GM23338 (cell line): ENCODE measurements at regions not wholly inside any gene's neighbourhood (a gene's known extent, or its start where the extent isn't known, plus 50 kb on each side); places are given as distances from the start of the nearest gene placed in this dataset.
"Not testable (repeated sequence)": the region's sequence is repeated elsewhere in the genome, so short reads cannot be mapped to it uniquely, and the experiment has no call there.

Source experiments
- CREB1 ChIP-seq: fragments of 250-450 bp; sonication (Bioruptor Pico); IDR thresholded peaks from 2 replicates; pipeline ENCODE4 v1.5.0; 2020; ENCODE audit warnings: low read depth, mild to moderate bottlenecking, moderate library complexity
- ETS1 ChIP-seq: IDR thresholded peaks from 2 replicates; pipeline ENCODE4 v1.6.1; 2016; ENCODE audit warnings: antibody characterized with exemption
- EZH2 ChIP-seq: fragments of 200-600 bp; sonication (generic); IDR thresholded peaks from one replicate; pipeline ENCODE4 v1.8.0; 2017; ENCODE audit warnings: antibody characterized with exemption, mild to moderate bottlenecking, low read depth; ENCODE audit not compliant: unreplicated experiment
- EZH2phosphoT487 ChIP-seq: fragments of 200-600 bp; sonication (generic); IDR thresholded peaks from one replicate; pipeline ENCODE4 v1.8.1; 2018; ENCODE audit warnings: antibody characterized with exemption; ENCODE audit not compliant: unreplicated experiment
- JUNB ChIP-seq: IDR thresholded peaks from one replicate; pipeline ENCODE4 v1.6.1; 2016; ENCODE audit warnings: antibody characterized with exemption; ENCODE audit not compliant: unreplicated experiment
- NANOG ChIP-seq: IDR thresholded peaks from 2 replicates; pipeline ENCODE4 v1.6.1; 2016; ENCODE audit warnings: antibody characterized with exemption, borderline replicate concordance
- POLR2AphosphoS5 ChIP-seq: IDR thresholded peaks from 2 replicates; pipeline ENCODE4 v1.6.1; 2016; ENCODE audit warnings: antibody characterized with exemption, low read depth
- ZNF331 ChIP-seq: fragments of 250-450 bp; sonication (Bioruptor Pico); IDR thresholded peaks from 2 replicates; pipeline ENCODE4 v1.5.0; 2020; ENCODE audit warnings: low read depth, mild to moderate bottlenecking, moderate library complexity
- TF ChIP-seq, protein P1 (sequence below), 2 experiments: fragments of 200-600 bp in 1 of 2; sonication (generic) in 1 of 2; conservative IDR thresholded peaks; 2 replicates each; pipeline versions ENCODE4 v1.5.1 to v1.6.1; 2016 to 2017; ENCODE audit warnings: antibody characterized with exemption in 2 of 2, low read depth in 2 of 2, mild to moderate bottlenecking in 2 of 2, moderate library complexity in 1 of 2
- TF ChIP-seq, protein P2 (sequence below): IDR thresholded peaks from one replicate; pipeline ENCODE4 v1.6.1; 2018; ENCODE audit warnings: antibody characterized with exemption; ENCODE audit not compliant: unreplicated experiment

DNA sequence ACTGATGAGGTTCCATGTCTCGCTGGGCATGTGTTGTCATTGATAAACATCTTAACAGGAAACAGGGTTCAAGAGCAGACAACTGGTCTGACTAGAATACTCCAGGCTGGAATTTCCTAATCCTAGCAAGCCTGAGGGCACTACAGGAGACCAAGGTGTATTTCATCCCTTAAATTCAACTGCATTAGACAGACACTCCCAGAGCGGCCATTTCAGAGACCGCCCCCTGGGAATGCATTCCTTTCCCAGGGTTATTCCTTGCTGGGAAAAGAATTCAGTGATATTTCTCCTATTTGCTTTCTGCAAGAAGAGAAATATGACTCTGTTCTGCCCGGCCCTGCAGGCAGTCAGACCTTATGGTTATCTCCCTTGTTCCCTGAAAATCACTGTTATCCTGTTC is 383.1 kb upstream of the MBL2 start:
- TF ChIP-seq, protein P1, sequence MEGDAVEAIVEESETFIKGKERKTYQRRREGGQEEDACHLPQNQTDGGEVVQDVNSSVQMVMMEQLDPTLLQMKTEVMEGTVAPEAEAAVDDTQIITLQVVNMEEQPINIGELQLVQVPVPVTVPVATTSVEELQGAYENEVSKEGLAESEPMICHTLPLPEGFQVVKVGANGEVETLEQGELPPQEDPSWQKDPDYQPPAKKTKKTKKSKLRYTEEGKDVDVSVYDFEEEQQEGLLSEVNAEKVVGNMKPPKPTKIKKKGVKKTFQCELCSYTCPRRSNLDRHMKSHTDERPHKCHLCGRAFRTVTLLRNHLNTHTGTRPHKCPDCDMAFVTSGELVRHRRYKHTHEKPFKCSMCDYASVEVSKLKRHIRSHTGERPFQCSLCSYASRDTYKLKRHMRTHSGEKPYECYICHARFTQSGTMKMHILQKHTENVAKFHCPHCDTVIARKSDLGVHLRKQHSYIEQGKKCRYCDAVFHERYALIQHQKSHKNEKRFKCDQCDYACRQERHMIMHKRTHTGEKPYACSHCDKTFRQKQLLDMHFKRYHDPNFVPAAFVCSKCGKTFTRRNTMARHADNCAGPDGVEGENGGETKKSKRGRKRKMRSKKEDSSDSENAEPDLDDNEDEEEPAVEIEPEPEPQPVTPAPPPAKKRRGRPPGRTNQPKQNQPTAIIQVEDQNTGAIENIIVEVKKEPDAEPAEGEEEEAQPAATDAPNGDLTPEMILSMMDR (conservative IDR thresholded peaks at IDR 0.05; ENCODE audit: low read depth in 2 of 2) = not testable (repeated sequence)
- TF ChIP-seq EZH2; EZH2phosphoT487; POLR2AphosphoS5; ETS1; JUNB; CREB1; ZNF331 (CRISPR knock-in tag); NANOG: not testable (repeated sequence)
- TF ChIP-seq, protein P2, sequence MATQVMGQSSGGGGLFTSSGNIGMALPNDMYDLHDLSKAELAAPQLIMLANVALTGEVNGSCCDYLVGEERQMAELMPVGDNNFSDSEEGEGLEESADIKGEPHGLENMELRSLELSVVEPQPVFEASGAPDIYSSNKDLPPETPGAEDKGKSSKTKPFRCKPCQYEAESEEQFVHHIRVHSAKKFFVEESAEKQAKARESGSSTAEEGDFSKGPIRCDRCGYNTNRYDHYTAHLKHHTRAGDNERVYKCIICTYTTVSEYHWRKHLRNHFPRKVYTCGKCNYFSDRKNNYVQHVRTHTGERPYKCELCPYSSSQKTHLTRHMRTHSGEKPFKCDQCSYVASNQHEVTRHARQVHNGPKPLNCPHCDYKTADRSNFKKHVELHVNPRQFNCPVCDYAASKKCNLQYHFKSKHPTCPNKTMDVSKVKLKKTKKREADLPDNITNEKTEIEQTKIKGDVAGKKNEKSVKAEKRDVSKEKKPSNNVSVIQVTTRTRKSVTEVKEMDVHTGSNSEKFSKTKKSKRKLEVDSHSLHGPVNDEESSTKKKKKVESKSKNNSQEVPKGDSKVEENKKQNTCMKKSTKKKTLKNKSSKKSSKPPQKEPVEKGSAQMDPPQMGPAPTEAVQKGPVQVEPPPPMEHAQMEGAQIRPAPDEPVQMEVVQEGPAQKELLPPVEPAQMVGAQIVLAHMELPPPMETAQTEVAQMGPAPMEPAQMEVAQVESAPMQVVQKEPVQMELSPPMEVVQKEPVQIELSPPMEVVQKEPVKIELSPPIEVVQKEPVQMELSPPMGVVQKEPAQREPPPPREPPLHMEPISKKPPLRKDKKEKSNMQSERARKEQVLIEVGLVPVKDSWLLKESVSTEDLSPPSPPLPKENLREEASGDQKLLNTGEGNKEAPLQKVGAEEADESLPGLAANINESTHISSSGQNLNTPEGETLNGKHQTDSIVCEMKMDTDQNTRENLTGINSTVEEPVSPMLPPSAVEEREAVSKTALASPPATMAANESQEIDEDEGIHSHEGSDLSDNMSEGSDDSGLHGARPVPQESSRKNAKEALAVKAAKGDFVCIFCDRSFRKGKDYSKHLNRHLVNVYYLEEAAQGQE = not testable (repeated sequence)
